Cerebellar nuclear complex (tissue), 1 donor: ENCODE measurements at regions not wholly inside any gene's neighbourhood (a gene's known extent, or its start where the extent isn't known, plus 50 kb on each side); places are given as distances from the start of the nearest gene placed in this dataset.

Source experiments
- DNase-seq, 2 experiments: peaks; one replicate each; lab custom pipeline; 2025; lab: John Stamatoyannopoulos, UW

- no peak for DNase-seq
Observed at GRCh38 chr7:130996205-130996832, 262.3 kb upstream of the KLF14 start.

DNA sequence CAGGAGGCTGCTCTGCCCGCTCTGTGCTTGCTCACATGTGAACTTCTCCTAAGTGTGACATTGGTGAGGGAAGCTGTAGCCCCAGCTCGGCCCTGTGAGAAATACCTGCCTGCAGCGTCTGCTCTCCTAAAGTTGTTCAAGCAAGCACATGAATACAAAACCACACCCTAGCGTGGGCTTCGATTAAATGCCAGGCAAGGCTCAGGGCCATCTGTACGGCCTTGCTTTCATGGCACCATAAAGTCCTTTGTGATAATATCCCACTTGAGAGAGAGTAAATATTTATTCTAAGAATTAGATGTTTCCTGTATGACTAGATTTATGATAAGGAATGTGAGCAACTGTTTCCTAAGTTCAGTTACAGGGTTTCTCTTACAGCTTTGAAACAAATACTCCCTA, 262.8 kb upstream of the KLF14 start:
- no peak for DNase-seq

DNA sequence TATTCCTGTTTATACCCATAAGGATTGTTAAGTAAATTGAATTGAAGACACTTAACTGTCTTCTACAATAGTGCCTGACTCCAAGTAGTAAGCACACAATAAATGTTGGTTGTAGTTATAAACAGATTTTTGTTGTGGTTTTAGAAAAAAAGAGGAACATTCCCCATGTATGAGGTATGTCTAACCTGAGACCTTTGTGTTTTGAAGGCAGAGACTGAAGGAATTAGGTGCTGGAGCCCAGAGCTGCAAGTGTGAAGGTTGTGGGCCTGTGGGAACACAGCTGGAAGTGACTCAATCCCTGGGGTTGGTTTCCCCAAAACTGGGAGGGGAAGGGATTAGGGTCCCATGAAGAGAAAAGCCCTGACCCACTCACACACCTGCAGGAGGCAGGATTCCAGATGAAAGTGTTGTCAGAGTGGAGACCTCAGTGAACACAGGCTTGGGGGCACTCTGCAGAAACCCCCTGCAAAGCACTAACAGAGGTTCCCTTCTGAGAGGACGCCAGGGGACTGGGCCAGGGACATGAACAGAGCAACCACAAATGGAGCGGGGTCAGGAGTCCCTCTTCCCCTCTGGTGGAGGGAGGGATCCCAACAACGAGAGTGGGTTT, 265.1 kb upstream of the KLF14 start:
- DNase-seq = no peak

GRCh38 chr7:130999926-131000325, 265.9 kb upstream of the KLF14 start:
- DNase-seq = no peak

DNA sequence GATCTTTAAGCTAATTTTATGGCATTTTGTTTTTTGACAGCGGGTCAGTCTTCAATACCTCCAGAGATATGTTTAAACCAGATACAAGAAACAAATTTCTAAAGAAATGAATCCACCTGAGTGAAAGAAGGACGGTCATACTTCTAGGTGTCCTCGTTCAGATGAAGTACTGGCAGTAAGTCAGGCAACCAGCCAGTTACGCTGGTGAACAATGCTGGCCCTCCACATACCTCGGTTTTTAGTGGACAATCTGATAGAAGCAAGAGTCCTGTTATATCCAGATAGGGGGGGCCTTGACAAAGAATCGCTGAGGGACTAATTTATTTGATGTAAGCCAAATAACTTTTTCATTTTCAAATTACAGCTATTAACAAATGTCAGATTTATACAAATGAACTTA, 266.4 kb upstream of the KLF14 start:
- DNase-seq = no peak

DNA sequence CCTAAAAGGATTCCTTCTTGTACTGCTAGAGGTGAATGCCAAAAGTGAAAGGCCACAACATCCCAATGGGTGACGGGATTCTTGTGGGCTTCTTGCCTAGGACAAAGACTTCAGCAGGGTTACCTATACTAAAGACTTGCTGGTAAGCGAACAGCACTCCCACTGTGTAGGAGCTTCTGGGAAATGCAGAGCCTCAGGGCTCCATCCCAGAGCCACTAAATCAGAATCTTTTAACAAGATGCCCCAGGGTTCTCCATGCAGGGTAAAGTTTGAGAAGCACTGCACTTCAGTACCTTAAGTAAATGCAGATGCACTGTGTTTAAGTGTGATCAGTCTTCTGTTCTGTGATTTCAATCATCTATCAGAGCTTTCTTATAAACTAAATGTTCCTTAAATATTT, 266.9 kb upstream of the KLF14 start:
- no peak for DNase-seq

DNA sequence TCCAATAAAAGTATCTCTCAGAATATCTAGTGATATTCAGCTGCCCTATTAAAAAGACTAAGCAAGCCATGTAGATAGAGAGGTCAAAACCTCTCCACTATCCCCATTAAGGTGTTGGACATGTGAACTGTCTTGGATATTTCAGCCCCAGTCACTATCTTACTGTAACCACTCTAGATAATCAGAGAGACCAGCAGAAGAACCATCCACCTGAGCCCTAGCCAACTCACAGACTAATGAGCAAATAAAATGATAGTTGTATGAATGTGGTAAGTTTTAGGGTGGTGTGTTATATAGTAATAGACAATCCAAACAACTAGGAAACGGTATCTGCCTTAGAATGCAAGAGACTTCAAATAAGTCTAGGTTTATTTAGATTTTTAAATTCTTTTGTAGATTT, 268.6 kb upstream of the KLF14 start:
- DNase-seq = no peak

GRCh38 chr7:131003634-131004033, 269.6 kb upstream of the KLF14 start:
- DNase-seq = no peak

DNA sequence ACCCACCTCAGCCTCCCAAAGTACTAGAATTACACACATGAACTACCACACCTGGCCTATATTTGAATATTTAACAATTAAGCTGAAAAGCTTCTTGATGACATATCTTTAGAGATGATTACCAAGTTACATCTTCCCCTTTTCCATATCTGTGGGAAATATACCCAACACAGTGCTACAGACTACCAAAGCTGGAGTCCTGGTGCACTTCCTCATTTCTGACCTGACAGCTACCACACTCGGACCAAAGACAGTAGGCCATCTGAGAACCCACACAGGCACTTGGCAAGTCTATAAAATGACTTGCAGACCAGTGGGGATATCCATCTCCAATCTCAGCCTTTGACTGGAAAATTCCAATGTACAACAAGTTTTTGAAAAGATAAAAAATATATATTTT, 270.4 kb upstream of the KLF14 start:
- no peak for DNase-seq

DNA sequence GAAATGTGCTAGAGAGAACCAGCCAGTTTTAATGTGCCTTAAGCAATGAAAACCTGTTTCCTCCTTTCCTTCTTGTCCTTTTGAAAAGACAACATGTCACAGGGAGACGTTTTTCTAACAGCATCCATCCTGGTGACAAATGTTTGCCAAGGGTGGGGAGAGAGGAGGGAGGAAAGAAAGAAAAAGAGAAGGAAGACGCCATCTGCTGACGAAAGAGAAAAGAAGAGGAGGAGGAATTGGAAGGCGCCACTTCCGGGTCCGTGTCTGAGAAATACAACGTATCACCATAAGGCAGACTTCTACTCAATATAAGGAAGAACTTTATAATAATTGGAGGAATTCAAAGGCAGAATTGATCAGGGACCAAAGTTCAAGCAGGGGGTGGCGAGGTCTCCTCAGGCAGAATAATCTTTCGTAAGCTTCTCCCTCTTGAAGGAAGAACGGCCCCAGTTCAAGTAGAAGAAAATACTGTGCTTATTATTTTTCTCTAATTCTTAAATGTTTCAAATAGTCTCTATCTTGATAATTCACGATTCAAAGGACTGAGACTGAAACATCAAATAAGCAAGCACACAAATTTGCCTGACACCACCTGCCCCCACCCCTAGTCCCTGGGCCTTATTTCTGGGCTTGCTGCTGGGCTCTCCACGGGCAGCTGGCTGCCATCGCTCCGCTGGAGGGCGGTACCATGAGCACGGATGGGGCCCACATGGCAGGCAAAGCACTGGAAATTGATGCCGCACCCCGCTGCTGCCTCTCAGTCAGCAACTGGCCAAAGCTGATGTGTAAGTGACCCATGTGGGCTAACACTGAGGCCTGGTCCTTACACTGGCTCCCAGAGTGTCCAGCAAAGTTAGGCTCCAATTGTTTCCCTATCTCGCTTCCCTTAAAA, 273.7 kb upstream of the KLF14 start:
- no peak for DNase-seq

GRCh38 chr7:131008840-131009711, 275.1 kb upstream of the KLF14 start:
- DNase-seq = no peak

DNA sequence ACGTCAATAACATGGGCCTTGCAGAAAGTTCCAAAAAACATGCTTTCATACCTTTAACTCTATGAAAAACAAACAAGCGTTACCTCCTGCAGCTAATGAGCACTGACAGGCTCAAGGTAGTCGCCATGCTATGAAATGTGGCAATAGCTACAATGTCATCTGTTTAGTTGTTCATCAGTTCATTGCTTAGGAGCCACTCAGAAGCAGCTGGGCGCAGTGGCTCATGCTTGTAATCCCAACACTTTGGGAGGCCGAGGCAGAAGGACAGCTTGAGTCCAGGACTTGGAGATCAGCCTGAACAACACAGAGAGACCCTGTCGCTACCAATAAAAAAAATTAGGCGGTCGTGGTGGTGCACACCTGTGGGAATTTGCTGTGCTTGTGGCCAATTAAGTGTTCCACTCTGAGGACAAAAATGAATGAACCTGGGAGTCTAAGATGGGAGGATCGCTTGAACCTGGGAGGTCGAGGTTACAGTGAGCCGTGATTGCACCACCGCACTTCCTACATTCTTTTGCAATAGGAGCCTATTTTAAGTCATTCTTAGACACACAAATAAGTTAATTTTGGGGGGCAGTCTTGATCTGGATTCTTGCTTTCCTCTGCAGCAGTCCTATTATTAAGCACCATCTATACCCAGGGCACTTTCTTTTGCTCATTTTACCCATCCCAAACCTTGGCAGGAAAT, 276.2 kb upstream of the KLF14 start:
- DNase-seq = no peak

GRCh38 chr7:131010717-131011431, 276.9 kb upstream of the KLF14 start:
- DNase-seq = no peak

DNA sequence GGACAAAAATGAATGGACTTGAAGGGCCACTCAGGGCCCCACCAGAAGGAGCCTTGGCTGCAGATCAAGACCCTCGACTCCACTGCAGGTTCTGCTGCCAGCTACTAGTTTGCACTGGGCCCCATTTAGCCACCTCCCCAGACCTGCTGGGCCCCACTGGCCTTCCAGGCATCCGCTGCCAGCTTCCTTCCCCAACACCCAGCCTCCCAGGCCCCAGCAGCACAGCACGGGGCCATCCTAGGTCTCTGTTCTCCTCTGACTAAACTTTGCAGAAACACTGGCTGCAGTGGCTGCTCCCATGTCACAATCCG, 277.4 kb upstream of the KLF14 start:
- no peak for DNase-seq

- DNase-seq = no peak
Observed at GRCh38 chr7:131011976-131012375, 278.0 kb upstream of the KLF14 start.

DNA sequence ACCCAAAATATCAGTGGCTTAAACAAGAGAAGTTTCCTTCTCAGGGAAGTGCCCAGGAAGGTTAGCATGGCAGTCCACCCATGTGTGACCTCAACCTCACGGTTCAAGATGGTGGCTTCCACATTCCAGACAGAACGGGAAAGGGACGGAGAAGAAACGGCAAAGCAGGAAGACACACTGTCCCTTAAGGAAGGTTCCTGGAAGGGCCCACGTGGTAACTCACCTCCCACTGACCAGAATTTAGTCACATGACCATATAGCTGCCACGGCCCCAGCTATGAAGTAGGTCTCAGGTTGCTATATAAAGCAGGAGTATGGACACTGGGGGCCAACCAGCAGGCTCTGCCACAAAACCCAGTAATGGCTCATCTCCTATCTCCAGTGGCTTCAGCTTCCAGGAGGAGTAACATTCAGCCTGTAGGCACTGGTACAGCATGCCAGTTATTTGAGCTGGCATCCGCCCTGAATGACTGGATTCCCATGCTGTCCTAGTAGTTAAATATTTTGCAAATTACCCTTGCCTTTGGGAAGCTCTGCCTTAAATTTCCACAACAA, 278.5 kb upstream of the KLF14 start:
- no peak for DNase-seq

- no peak for DNase-seq
Observed at GRCh38 chr7:131013716-131014115, 279.7 kb upstream of the KLF14 start.

GRCh38 chr7:131014906-131015656, 281.1 kb upstream of the KLF14 start:
- DNase-seq = no peak

DNA sequence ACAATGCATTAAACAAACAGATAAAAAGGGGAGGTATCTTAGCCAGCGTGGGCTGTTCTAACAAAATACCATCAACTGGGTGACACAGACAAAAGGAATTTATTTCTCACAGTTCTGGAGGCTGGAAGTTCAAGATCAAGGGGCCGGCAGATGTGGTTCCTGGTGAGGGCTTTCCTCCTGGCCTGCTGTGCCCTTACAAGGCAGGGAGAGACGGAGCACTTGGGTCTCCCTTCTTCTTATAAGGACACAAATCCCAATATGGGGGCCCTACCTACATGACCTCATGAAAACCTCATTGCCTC, 281.6 kb upstream of the KLF14 start:
- no peak for DNase-seq

DNA sequence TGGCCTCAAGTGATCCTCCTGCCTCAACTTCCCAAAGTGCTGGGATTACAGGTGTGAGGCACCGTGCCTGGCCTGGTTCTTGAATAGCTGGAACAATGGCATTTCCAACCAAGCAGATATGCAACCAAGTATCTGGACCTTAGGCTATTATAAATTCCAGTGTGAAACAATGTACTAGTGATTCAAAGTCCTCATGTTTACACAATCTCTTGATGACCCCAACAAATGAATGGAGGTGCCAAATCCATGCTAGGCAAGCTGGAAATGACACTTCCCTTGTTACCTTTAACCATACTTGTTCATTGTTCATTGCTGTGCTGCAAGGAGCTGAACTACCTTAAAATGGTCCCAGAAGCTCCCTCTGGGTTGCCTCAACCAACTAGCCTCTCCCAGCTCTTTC, 282.2 kb upstream of the KLF14 start:
- DNase-seq = no peak
